Chondrocyte (in vitro differentiated cells): ENCODE measurements at regions not wholly inside any gene's neighbourhood (a gene's known extent, or its start where the extent isn't known, plus 50 kb on each side); places are given as distances from the start of the nearest gene placed in this dataset.

Source experiments
- DNase-seq: peaks from one replicate; pipeline ENCODE4 v3.0.0; 2021; ENCODE audit warnings: mixed read lengths, low spot score
- H3K27ac Mint-ChIP-seq: one replicate; pipeline ENCODE4 v1.8.0; 2021; ENCODE audit warnings: mild to moderate bottlenecking, moderate library complexity, mixed read lengths; ENCODE audit not compliant: unreplicated experiment
- H3K27me3 Mint-ChIP-seq: 2 replicates; pipeline ENCODE4 v1.8.0; 2021; ENCODE audit warnings: low read depth, mixed read lengths
- H3K36me3 Mint-ChIP-seq: 2 replicates; pipeline ENCODE4 v1.8.0; 2021; ENCODE audit warnings: low read depth, mixed read lengths
- H3K4me1 Mint-ChIP-seq: 2 replicates; pipeline ENCODE4 v1.8.0; 2021; ENCODE audit warnings: low read depth, mild to moderate bottlenecking, mixed read lengths
- H3K4me3 Mint-ChIP-seq: one replicate; pipeline ENCODE4 v1.8.0; 2021; ENCODE audit warnings: mild to moderate bottlenecking, moderate library complexity, mixed read lengths; ENCODE audit not compliant: unreplicated experiment
- H3K9me3 Mint-ChIP-seq: 2 replicates; pipeline ENCODE4 v1.8.0; 2021; ENCODE audit warnings: low read depth, mixed read lengths
- TF ChIP-seq, protein P1 (sequence below): fragments of 200-600 bp; sonication (generic); IDR thresholded peaks from 2 replicates; pipeline ENCODE4 v1.5.0; 2021; ENCODE audit warnings: antibody characterized with exemption, mild to moderate bottlenecking, moderate library complexity

- TF ChIP-seq, protein P1, sequence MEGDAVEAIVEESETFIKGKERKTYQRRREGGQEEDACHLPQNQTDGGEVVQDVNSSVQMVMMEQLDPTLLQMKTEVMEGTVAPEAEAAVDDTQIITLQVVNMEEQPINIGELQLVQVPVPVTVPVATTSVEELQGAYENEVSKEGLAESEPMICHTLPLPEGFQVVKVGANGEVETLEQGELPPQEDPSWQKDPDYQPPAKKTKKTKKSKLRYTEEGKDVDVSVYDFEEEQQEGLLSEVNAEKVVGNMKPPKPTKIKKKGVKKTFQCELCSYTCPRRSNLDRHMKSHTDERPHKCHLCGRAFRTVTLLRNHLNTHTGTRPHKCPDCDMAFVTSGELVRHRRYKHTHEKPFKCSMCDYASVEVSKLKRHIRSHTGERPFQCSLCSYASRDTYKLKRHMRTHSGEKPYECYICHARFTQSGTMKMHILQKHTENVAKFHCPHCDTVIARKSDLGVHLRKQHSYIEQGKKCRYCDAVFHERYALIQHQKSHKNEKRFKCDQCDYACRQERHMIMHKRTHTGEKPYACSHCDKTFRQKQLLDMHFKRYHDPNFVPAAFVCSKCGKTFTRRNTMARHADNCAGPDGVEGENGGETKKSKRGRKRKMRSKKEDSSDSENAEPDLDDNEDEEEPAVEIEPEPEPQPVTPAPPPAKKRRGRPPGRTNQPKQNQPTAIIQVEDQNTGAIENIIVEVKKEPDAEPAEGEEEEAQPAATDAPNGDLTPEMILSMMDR, result no peak
- DNase-seq, result no peak
- Mint-ChIP-seq H3K27ac (no peak overlapping the region), H3K36me3 (peaks cover 5% of the 10 kb centered on the region), H3K4me1 (peaks cover 14% of the 10 kb centered on the region), H3K9me3 (no peaks in the 10 kb centered on the region), H3K4me3 (no peak overlapping the region), H3K27me3 (no peaks in the 10 kb centered on the region)
These were observed 217.2 kb upstream of the UMPS start for GRCh38 chr3:124512881-124513609.

DNA sequence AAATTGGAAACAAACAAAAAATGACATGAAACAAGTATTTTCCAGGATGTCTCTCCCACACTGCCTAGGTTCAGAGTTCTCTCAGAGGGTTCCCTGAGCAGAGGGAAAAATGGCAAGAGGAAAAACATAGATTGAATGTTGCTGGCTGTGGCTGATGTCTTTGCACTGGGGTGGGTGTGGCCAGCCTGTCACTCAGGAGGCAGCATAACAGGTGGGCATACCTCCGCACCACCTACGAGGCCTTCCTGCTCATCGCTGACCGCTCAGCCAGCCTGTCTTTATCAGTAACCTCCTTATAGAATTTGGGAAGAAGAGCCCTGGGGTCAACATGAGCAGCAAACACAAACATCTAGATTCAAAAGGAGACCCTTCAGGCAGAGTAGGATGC lies 216.6 kb upstream of the UMPS start:
- H3K4me1 Mint-ChIP-seq, result peaks cover 14% of the 10 kb centered on the region
- H3K36me3 Mint-ChIP-seq, result peaks cover 3% of the 10 kb centered on the region
- DNase-seq, result no peak
- TF ChIP-seq, protein P1, result no peak
- no peaks in the 10 kb centered on the region for H3K9me3 Mint-ChIP-seq
- no peak overlapping the region for H3K27ac Mint-ChIP-seq
- H3K4me3 Mint-ChIP-seq, result no peak overlapping the region
- no peaks in the 10 kb centered on the region for H3K27me3 Mint-ChIP-seq

- TF ChIP-seq, protein P1, result no peak
- no peak overlapping the region for H3K27ac Mint-ChIP-seq
- H3K27me3 Mint-ChIP-seq, result no peaks in the 10 kb centered on the region
- H3K4me3 Mint-ChIP-seq, result no peak overlapping the region
- no peaks in the 10 kb centered on the region for H3K9me3 Mint-ChIP-seq
- H3K36me3 Mint-ChIP-seq, result no peaks in the 10 kb centered on the region
- peaks cover 14% of the 10 kb centered on the region for H3K4me1 Mint-ChIP-seq
- no peak for DNase-seq
These were observed 215.6 kb upstream of the UMPS start for GRCh38 chr3:124514683-124515082.

DNA sequence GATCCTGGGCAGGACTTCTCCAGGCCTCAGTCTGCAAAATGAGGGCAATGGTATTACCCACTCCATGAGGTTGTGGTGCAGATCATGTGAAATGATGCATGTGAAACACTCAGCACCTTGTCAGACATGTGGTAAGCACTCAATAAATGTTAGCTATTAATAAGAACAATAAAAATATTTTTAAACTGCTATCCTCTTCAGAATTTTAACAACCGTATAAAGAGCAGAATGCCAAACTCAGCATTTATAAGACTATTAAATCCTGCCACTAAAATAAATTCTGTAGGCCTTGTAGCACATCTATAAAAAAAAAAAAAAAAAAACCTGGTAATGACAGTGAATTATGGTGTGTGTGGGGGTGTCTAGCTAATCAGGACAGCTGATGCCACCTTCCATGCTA lies 213.9 kb upstream of the UMPS start:
- Mint-ChIP-seq H3K4me1 (peaks cover 20% of the 10 kb centered on the region), H3K36me3 (no peaks in the 10 kb centered on the region), H3K4me3 (no peak overlapping the region), H3K27me3 (no peaks in the 10 kb centered on the region), H3K27ac (no peak overlapping the region), H3K9me3 (no peaks in the 10 kb centered on the region)
- no peak for DNase-seq
- TF ChIP-seq, protein P1, result no peak

DNA sequence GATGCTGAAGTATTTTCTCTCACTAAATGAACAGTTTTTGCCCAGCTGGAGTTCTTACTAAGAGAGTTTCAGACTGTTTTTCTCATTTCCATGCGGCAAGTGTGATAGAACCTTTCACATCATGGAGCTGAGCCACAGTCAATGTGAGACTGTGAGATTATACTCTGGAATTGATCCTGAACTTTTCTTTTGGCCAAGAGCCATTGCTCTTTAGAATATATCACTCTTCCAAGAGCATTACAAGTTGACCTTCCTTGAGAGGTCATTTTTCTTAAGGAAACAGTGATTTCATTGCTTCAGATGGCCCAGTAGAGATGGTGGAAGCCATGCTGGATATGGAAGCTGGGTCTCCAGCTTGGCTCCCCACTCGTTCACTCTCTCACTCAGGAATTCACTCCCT lies 212.9 kb upstream of the UMPS start:
- Mint-ChIP-seq H3K27ac (no peak overlapping the region), H3K27me3 (no peaks in the 10 kb centered on the region), H3K9me3 (no peaks in the 10 kb centered on the region), H3K4me3 (no peak overlapping the region), H3K36me3 (no peaks in the 10 kb centered on the region), H3K4me1 (peaks cover 21% of the 10 kb centered on the region)
- DNase-seq, result no peak
- TF ChIP-seq, protein P1, result no peak
